ENCODE measurements at regions not wholly inside any gene's neighbourhood (a gene's known extent, or its start where the extent isn't known, plus 50 kb on each side); places are given as distances from the start of the nearest gene placed in this dataset.

GRCh38 chr13:70959035-70959775 lies 851.0 kb upstream of the KLHL1 start:
- DNase-seq (ENCODE audit: low spot score) = no peak
- TF ChIP-seq, protein P1, sequence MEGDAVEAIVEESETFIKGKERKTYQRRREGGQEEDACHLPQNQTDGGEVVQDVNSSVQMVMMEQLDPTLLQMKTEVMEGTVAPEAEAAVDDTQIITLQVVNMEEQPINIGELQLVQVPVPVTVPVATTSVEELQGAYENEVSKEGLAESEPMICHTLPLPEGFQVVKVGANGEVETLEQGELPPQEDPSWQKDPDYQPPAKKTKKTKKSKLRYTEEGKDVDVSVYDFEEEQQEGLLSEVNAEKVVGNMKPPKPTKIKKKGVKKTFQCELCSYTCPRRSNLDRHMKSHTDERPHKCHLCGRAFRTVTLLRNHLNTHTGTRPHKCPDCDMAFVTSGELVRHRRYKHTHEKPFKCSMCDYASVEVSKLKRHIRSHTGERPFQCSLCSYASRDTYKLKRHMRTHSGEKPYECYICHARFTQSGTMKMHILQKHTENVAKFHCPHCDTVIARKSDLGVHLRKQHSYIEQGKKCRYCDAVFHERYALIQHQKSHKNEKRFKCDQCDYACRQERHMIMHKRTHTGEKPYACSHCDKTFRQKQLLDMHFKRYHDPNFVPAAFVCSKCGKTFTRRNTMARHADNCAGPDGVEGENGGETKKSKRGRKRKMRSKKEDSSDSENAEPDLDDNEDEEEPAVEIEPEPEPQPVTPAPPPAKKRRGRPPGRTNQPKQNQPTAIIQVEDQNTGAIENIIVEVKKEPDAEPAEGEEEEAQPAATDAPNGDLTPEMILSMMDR (IDR thresholded peaks at IDR 0.05) = no peak

GRCh38 chr13:70955887-70956286 lies 847.6 kb upstream of the KLHL1 start:
- TF ChIP-seq, protein P1 (IDR thresholded peaks at IDR 0.05) = no peak
- no peak overlapping the region for H3K4me3 ChIP-seq
- no peak for DNase-seq (ENCODE audit: low spot score)
- no peak overlapping the region for H3K27ac ChIP-seq

More at GRCh38 chr13:70959035-70959775, 851.0 kb upstream of the KLHL1 start:
- no peak overlapping the region for H3K4me3 ChIP-seq
- H3K27ac ChIP-seq = no peak overlapping the region

DNA sequence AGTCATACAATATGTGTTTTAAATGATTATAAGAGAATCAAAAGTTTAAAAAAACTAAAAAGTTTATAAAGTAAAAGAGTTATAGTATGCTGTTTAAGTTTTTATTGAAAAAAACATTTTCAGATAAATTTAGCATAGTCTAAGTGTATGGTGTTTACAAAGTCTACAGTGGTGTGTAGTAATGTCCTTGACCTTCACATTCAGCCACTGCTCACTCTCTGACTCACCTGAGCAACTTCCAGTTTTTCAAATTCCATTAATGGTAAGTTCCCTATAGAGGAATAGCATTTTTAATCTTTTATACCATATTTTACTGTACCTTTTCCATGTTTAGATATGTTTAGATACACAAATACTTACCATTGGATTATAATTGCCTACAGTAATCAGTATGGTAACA lies 842.4 kb upstream of the KLHL1 start:
- TF ChIP-seq, protein P1 (IDR thresholded peaks at IDR 0.05) = no peak
- DNase-seq (ENCODE audit: low spot score) = no peak
- Histone ChIP-seq H3K27ac (no peak overlapping the region), H3K4me3 (no peak overlapping the region)

DNA sequence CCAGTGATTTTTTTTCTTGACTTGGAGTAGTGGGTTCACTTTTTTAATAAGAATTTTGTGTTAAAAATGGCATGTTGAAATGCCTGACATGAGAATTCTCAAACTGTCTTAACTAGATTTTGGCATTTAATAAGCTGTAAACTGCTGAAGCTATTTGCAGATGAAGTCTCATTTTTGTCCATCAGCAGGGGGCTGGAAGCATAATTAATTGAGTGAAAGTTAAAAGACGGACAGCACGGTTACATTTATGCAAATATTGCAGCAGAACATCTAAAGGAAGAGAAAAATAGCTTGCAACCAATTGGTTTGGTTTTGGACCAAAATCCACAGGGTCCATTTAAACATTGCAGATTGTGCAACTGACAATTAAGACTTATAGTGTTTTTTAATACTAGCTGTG lies 837.3 kb upstream of the KLHL1 start:
- TF ChIP-seq, protein P1 (IDR thresholded peaks at IDR 0.05) = no peak
- Histone ChIP-seq H3K4me3 (no peak overlapping the region), H3K27ac (no peak overlapping the region)
- no peak for DNase-seq (ENCODE audit: low spot score)

DNA sequence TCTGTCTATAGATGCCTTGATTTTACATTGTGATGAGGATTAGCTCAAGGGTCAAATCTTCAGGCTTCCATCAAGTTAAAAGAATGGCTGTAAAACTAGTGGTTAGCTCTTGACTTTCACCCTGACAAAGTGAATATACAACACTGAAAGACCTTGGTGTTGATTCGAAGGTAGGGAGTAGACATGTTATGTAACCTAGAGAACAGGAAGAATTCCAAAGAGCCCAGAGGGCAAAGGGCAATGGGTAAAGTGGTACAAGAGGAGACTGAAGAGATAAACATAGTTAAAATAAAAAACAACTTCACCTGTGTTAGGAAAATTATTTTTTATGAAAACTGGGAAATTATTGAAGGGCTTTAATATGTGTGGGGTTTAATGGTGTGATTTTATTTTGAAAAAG lies 833.2 kb upstream of the KLHL1 start:
- no peak overlapping the region for H3K4me3 ChIP-seq
- no peak overlapping the region for H3K27ac ChIP-seq
- no peak for DNase-seq (ENCODE audit: low spot score)
- TF ChIP-seq, protein P1 (IDR thresholded peaks at IDR 0.05) = no peak

GRCh38 chr13:70938462-70938861 lies 830.2 kb upstream of the KLHL1 start:
- no peak overlapping the region for H3K27ac ChIP-seq
- no peak overlapping the region for H3K4me3 ChIP-seq
- DNase-seq (ENCODE audit: low spot score) = no peak
- TF ChIP-seq, protein P1 (IDR thresholded peaks at IDR 0.05) = no peak

DNA sequence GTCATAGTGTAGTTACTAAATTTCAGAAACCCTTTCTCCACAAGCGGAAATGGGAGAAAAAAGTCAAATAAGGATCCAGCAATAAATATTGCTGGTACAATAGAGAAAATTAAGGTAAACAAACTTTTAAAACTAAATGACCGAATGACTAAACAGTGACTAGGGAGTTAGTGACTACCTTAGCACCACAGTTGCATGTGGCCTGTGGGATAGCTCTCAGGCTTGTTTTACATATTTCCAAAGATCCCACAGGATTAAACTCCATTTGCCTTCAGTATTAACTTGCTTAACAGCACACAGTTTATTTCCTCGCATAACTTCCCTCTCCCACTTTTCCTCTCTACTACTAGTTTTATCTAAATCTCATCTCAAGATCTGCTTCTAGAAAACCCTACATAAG lies 824.3 kb upstream of the KLHL1 start:
- Histone ChIP-seq H3K4me3 (no peak overlapping the region), H3K27ac (no peak overlapping the region)
- TF ChIP-seq, protein P1 (IDR thresholded peaks at IDR 0.05) = no peak
- no peak for DNase-seq (ENCODE audit: low spot score)

All from coronary artery (tissue), 2 donors.